ENCODE measurements at regions not wholly inside any gene's neighbourhood (a gene's known extent, or its start where the extent isn't known, plus 50 kb on each side); places are given as distances from the start of the nearest gene placed in this dataset.

- no peak for TF ChIP-seq TEAD4 (IDR thresholded peaks at IDR 0.05)
- TF ChIP-seq CEBPB (IDR thresholded peaks at IDR 0.05): no peak
- TF ChIP-seq NFIC (IDR thresholded peaks at IDR 0.05): no peak
- TF ChIP-seq RAD21 (IDR thresholded peaks at IDR 0.05; ENCODE audit: low read depth): no peak
- TF ChIP-seq ZBTB7A (IDR thresholded peaks at IDR 0.05; ENCODE audit: low read depth): no peak
- no peak for TF ChIP-seq MAX (IDR thresholded peaks at IDR 0.05)
- no peak for TF ChIP-seq REST (IDR thresholded peaks at IDR 0.05; ENCODE audit: low read depth)
- TF ChIP-seq TAF1 (IDR thresholded peaks at IDR 0.05; ENCODE audit: low read depth): no peak
- TF ChIP-seq EP300 (IDR thresholded peaks at IDR 0.05; ENCODE audit: borderline replicate concordance): no peak
- TF ChIP-seq TCF12 (IDR thresholded peaks at IDR 0.05; ENCODE audit: low read depth): no peak
- no peak for TF ChIP-seq USF1 (IDR thresholded peaks at IDR 0.05)
- no peak for TF ChIP-seq FOXM1 (IDR thresholded peaks at IDR 0.05; ENCODE audit: borderline replicate concordance, low read depth)
- no peak for TF ChIP-seq CREB1 (IDR thresholded peaks at IDR 0.05; ENCODE audit: low read depth)
- TF ChIP-seq YY1 (IDR thresholded peaks at IDR 0.05; ENCODE audit: low read depth): no peak
- TF ChIP-seq EGR1 (IDR thresholded peaks at IDR 0.05): no peak
Measured at GRCh38 chr14:97080991-97081390, 283.8 kb downstream of the VRK1 start.

GRCh38 chr14:97095269-97095668, 298.1 kb downstream of the VRK1 start:
- TF ChIP-seq NFIC (IDR thresholded peaks at IDR 0.05) (no peak), TAF1 (IDR thresholded peaks at IDR 0.05; ENCODE audit: low read depth) (no peak), RAD21 (IDR thresholded peaks at IDR 0.05; ENCODE audit: low read depth) (no peak), USF1 (IDR thresholded peaks at IDR 0.05) (no peak), YY1 (IDR thresholded peaks at IDR 0.05; ENCODE audit: low read depth) (no peak), ZBTB7A (IDR thresholded peaks at IDR 0.05; ENCODE audit: low read depth) (no peak), EGR1 (IDR thresholded peaks at IDR 0.05) (no peak), MAX (IDR thresholded peaks at IDR 0.05) (no peak), TEAD4 (IDR thresholded peaks at IDR 0.05) (no peak), REST (IDR thresholded peaks at IDR 0.05; ENCODE audit: low read depth) (no peak), FOXM1 (IDR thresholded peaks at IDR 0.05; ENCODE audit: borderline replicate concordance, low read depth) (no peak), CEBPB (IDR thresholded peaks at IDR 0.05) (no peak), EP300 (IDR thresholded peaks at IDR 0.05; ENCODE audit: borderline replicate concordance) (no peak), TCF12 (IDR thresholded peaks at IDR 0.05; ENCODE audit: low read depth) (no peak), CREB1 (IDR thresholded peaks at IDR 0.05; ENCODE audit: low read depth) (no peak)

GRCh38 chr14:97097296-97097695, 300.1 kb downstream of the VRK1 start:
- TF ChIP-seq EGR1 (IDR thresholded peaks at IDR 0.05): no peak

GRCh38 chr14:97100306-97100705, 303.1 kb downstream of the VRK1 start:
- no peak for TF ChIP-seq CEBPB (IDR thresholded peaks at IDR 0.05)
- TF ChIP-seq TAF1 (IDR thresholded peaks at IDR 0.05; ENCODE audit: low read depth): no peak
- TF ChIP-seq USF1 (IDR thresholded peaks at IDR 0.05): no peak
- no peak for TF ChIP-seq TCF12 (IDR thresholded peaks at IDR 0.05; ENCODE audit: low read depth)
- TF ChIP-seq NFIC (IDR thresholded peaks at IDR 0.05): no peak
- no peak for TF ChIP-seq RAD21 (IDR thresholded peaks at IDR 0.05; ENCODE audit: low read depth)
- TF ChIP-seq ZBTB7A (IDR thresholded peaks at IDR 0.05; ENCODE audit: low read depth): no peak
- no peak for TF ChIP-seq MAX (IDR thresholded peaks at IDR 0.05)

- TF ChIP-seq TCF12 (IDR thresholded peaks at IDR 0.05; ENCODE audit: low read depth) (no peak), CREB1 (IDR thresholded peaks at IDR 0.05; ENCODE audit: low read depth) (no peak), RAD21 (IDR thresholded peaks at IDR 0.05; ENCODE audit: low read depth) (no peak), EP300 (IDR thresholded peaks at IDR 0.05; ENCODE audit: borderline replicate concordance) (no peak), TAF1 (IDR thresholded peaks at IDR 0.05; ENCODE audit: low read depth) (no peak), NFIC (IDR thresholded peaks at IDR 0.05) (no peak), REST (IDR thresholded peaks at IDR 0.05; ENCODE audit: low read depth) (no peak), EGR1 (IDR thresholded peaks at IDR 0.05) (no peak), ZBTB7A (IDR thresholded peaks at IDR 0.05; ENCODE audit: low read depth) (no peak), TEAD4 (IDR thresholded peaks at IDR 0.05) (no peak), MAX (IDR thresholded peaks at IDR 0.05) (no peak), YY1 (IDR thresholded peaks at IDR 0.05; ENCODE audit: low read depth) (no peak), USF1 (IDR thresholded peaks at IDR 0.05) (no peak), FOXM1 (IDR thresholded peaks at IDR 0.05; ENCODE audit: borderline replicate concordance, low read depth) (no peak), CEBPB (IDR thresholded peaks at IDR 0.05) (no peak)
Measured at GRCh38 chr14:97101561-97101960, 304.4 kb downstream of the VRK1 start.
